ENCODE measurements at regions not wholly inside any gene's neighbourhood (a gene's known extent, or its start where the extent isn't known, plus 50 kb on each side); places are given as distances from the start of the nearest gene placed in this dataset.

DNA sequence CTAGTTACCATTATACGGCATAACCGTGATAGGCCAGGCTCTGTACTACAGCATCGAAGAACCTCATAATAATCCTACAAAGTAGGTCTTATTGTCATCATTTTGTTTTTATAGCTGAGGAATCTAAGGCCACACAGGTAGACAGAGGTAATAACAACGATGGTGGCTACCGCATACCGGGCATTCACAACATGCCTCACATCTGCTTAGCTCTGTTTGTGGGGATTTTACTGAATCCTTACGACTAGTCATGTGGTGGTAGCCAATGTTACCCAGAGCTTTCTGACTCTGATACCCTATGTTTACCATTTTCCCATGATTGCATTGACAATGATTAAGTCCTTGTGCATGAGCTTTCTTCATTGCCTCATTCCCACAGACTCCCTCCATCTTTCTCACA, 269.4 kb downstream of the TCF7L2 start:
- ATAC-seq (ENCODE audit: insufficient number of reproducible peaks, low FRiP score, low read depth) (no peak), DNase-seq (ENCODE audit: low spot score) (no peak)
- no peaks in the 10 kb centered on the region for H3K4me1 ChIP-seq (ENCODE audit: control insufficient read depth in 1 of 2, low read depth in 2 of 2)
- no peaks in the 10 kb centered on the region for H3K27me3 ChIP-seq (replicated peaks; ENCODE audit: insufficient read depth)
- H3K9me3 ChIP-seq = no peaks in the 10 kb centered on the region
- H3K27ac ChIP-seq = no peak overlapping the region
- H3K36me3 ChIP-seq = no peaks in the 10 kb centered on the region
- TF ChIP-seq, protein P1, sequence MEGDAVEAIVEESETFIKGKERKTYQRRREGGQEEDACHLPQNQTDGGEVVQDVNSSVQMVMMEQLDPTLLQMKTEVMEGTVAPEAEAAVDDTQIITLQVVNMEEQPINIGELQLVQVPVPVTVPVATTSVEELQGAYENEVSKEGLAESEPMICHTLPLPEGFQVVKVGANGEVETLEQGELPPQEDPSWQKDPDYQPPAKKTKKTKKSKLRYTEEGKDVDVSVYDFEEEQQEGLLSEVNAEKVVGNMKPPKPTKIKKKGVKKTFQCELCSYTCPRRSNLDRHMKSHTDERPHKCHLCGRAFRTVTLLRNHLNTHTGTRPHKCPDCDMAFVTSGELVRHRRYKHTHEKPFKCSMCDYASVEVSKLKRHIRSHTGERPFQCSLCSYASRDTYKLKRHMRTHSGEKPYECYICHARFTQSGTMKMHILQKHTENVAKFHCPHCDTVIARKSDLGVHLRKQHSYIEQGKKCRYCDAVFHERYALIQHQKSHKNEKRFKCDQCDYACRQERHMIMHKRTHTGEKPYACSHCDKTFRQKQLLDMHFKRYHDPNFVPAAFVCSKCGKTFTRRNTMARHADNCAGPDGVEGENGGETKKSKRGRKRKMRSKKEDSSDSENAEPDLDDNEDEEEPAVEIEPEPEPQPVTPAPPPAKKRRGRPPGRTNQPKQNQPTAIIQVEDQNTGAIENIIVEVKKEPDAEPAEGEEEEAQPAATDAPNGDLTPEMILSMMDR (IDR thresholded peaks at IDR 0.05) = no peak
- no peak overlapping the region for H3K4me3 ChIP-seq

DNA sequence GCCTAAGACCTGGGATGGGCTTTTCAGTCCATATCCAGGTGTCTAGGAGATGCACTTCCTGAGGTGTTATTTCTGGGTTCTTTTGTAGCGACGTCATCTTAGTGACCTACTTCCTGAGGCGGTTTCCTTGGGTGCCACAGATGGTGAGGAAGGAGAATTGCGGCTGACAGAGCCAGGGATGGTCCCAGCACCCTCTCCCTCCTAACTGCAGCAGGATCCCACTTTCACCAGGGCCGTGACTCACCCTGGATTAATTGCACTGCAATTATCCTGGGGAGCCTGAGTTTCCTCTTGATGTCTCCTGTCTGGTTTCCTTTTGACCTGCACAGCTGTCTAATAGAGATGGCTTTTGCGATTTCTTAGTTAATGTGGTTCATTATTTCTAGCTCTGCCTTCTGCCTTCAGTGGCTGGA, 271.7 kb downstream of the TCF7L2 start:
- ATAC-seq (ENCODE audit: insufficient number of reproducible peaks, low FRiP score, low read depth) (no peak), DNase-seq (ENCODE audit: low spot score) (no peak)
- no peaks in the 10 kb centered on the region for H3K27me3 ChIP-seq (replicated peaks; ENCODE audit: insufficient read depth)
- no peak overlapping the region for H3K4me3 ChIP-seq
- H3K4me1 ChIP-seq (ENCODE audit: control insufficient read depth in 1 of 2, low read depth in 2 of 2) = no peaks in the 10 kb centered on the region
- no peaks in the 10 kb centered on the region for H3K9me3 ChIP-seq
- H3K27ac ChIP-seq = no peak overlapping the region
- no peaks in the 10 kb centered on the region for H3K36me3 ChIP-seq
- TF ChIP-seq, protein P1 (IDR thresholded peaks at IDR 0.05) = no peak

DNA sequence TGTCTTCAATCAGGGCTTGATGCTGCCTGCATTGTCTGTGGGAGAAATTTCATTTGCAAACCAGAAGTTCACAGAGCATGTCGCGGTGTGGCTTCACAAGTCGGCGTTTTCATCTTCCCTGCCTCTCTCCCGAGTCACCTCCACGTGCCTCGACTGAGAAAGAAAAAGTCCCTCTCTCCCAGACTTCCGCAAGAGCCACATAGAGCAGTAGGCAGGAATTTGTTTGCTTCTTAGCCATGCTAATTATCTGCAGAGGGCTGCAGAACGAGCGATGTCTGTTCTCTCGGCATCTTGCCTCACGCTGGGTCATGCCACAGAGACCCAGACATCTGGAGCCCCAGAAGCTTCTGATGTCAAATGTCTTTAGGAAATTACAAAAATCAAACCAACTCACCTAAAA, 272.2 kb downstream of the TCF7L2 start:
- no peaks in the 10 kb centered on the region for H3K27me3 ChIP-seq (replicated peaks; ENCODE audit: insufficient read depth)
- no peaks in the 10 kb centered on the region for H3K9me3 ChIP-seq
- H3K4me1 ChIP-seq (ENCODE audit: control insufficient read depth in 1 of 2, low read depth in 2 of 2) = no peaks in the 10 kb centered on the region
- H3K36me3 ChIP-seq = no peaks in the 10 kb centered on the region
- DNase-seq (ENCODE audit: low spot score) = no peak
- no peak for ATAC-seq (ENCODE audit: insufficient number of reproducible peaks, low FRiP score, low read depth)
- no peak overlapping the region for H3K27ac ChIP-seq
- no peak overlapping the region for H3K4me3 ChIP-seq
- TF ChIP-seq, protein P1 (IDR thresholded peaks at IDR 0.05) = no peak

DNA sequence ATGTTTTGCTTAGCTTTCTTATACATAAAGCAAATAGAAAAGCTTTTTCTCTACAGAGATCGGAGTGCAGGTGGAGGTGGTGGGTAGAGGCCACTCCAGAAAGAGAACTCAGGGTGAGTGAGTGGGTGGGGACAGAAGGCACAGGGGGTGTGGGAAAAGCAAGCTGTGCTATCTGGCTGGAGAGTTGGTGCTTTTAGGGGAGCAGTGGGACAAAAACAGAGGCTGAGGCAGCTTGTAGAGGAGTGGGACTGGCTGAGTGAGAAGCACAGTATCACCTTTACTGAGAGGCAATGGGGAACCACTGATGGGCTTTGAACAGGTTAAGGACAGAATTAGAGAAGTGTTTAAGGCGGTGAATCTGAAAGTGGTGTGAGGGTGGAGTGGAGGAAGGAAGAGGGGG, 275.3 kb downstream of the TCF7L2 start:
- Histone ChIP-seq H3K36me3 (no peaks in the 10 kb centered on the region), H3K4me3 (no peak overlapping the region), H3K27ac (no peak overlapping the region), H3K4me1 (ENCODE audit: control insufficient read depth in 1 of 2, low read depth in 2 of 2) (no peaks in the 10 kb centered on the region), H3K9me3 (no peaks in the 10 kb centered on the region), H3K27me3 (replicated peaks; ENCODE audit: insufficient read depth) (no peaks in the 10 kb centered on the region)
- DNase-seq (ENCODE audit: low spot score) = no peak
- TF ChIP-seq, protein P1 (IDR thresholded peaks at IDR 0.05) = no peak
- no peak for ATAC-seq (ENCODE audit: insufficient number of reproducible peaks, low FRiP score, low read depth)

DNA sequence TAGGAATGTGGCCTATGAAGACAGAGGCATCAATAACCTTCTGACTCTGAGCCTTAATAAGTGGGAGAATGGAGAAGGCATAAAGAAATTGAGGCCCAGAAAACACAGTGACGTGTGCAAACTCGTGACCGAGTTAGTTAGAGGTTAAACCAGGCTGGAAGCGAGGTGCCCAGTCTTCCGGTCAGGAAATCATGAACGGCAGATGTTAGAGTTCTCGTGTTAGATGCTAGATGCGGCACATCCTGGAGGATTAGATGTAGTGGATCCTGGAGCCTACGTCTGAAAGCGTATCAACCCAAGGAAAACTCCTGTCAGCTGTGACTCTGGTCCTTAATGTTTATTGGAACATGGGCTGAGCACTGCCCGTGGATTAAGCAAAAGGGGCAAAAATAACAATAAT, 275.9 kb downstream of the TCF7L2 start:
- Histone ChIP-seq H3K27ac (no peak overlapping the region), H3K27me3 (replicated peaks; ENCODE audit: insufficient read depth) (no peaks in the 10 kb centered on the region), H3K9me3 (no peaks in the 10 kb centered on the region), H3K4me3 (no peak overlapping the region), H3K36me3 (no peaks in the 10 kb centered on the region), H3K4me1 (ENCODE audit: control insufficient read depth in 1 of 2, low read depth in 2 of 2) (no peaks in the 10 kb centered on the region)
- ATAC-seq (ENCODE audit: insufficient number of reproducible peaks, low FRiP score, low read depth) = no peak
- no peak for DNase-seq (ENCODE audit: low spot score)
- TF ChIP-seq, protein P1 (IDR thresholded peaks at IDR 0.05) = no peak
